SK-N-SH (cell line): ENCODE measurements at regions not wholly inside any gene's neighbourhood (a gene's known extent, or its start where the extent isn't known, plus 50 kb on each side); places are given as distances from the start of the nearest gene placed in this dataset.

Source experiments
- CTCF ChIA-PET: fragments of 300-600, 350-600 bp; formaldehyde crosslinking; extraction: SDS; loops from one replicate; lab custom pipeline; 2021; lab: Yijun Ruan, JAX
- POLR2A ChIA-PET: fragments of 350-600 bp; sonication (Branson Sonifier 250); formaldehyde crosslinking; extraction: SDS; loops from one replicate; lab custom pipeline; 2020; ENCODE audit warnings: antibody characterized with exemption, inconsistent platforms; lab: Yijun Ruan, JAX
- DNase-seq: peaks from one replicate; pipeline ENCODE4 v3.0.0; 2012
- H2AFZ ChIP-seq: fragments of 200-600 bp; sonication (generic); 2 replicates; pipeline ENCODE4 v1.8.1; 2016; ENCODE audit warnings: antibody characterized with exemption, mild to moderate bottlenecking, low read depth
- H3F3A ChIP-seq: fragments of 200-600 bp; sonication (generic); replicated peaks from 2 replicates; pipeline ENCODE3; 2016; ENCODE audit warnings: antibody characterized with exemption, mild to moderate bottlenecking; ENCODE audit not compliant: insufficient read depth
- H3K27ac ChIP-seq, 2 experiments: fragments of 200-500 bp in 1 of 2; fragments of 200-600 bp in 1 of 2; sonication (Bioruptor generic) in 1 of 2; sonication (generic), shearing (Covaris generic) in 1 of 2; 2 replicates each; pipeline versions ENCODE4 v1.5.1 to v1.6.1; 2014 to 2016; ENCODE audit warnings: low read depth in 2 of 2, inconsistent platforms in 1 of 2, low read length in 1 of 2, mild to moderate bottlenecking in 1 of 2, mixed read lengths in 1 of 2
- H3K27me3 ChIP-seq: fragments of 200-600 bp; sonication (generic), shearing (Covaris generic); 2 replicates; pipeline ENCODE4 v1.6.1; 2016; ENCODE audit warnings: mixed run types; ENCODE audit not compliant: insufficient read depth
- H3K36me3 ChIP-seq, 2 experiments: fragments of 200-500 bp in 1 of 2; fragments of 200-600 bp in 1 of 2; sonication (Bioruptor generic) in 1 of 2; sonication (generic) in 1 of 2; replicated peaks in 1 of 2; 2 replicates each; pipeline versions ENCODE3 to v1.5.1; 2014 to 2016; ENCODE audit warnings: low read length in 1 of 2, mild to moderate bottlenecking in 1 of 2; ENCODE audit not compliant: insufficient read depth in 2 of 2, control insufficient read depth in 1 of 2
- H3K4me1 ChIP-seq, 2 experiments: fragments of 200-500 bp in 1 of 2; fragments of 200-600 bp in 1 of 2; sonication (Bioruptor generic) in 1 of 2; sonication (generic), shearing (Covaris generic) in 1 of 2; 2 replicates each; pipeline versions ENCODE4 v1.5.1 to v1.6.1; 2014 to 2016; ENCODE audit warnings: low read depth in 1 of 2, low read length in 1 of 2, mixed run types in 1 of 2; ENCODE audit not compliant: insufficient read depth in 2 of 2, control insufficient read depth in 1 of 2
- H3K4me2 ChIP-seq: fragments of 200-600 bp; sonication (generic), shearing (Covaris generic); 2 replicates; pipeline ENCODE4 v1.6.1; 2017; ENCODE audit warnings: mixed run types
- H3K4me3 ChIP-seq, 2 experiments: fragments of 200-500 bp in 1 of 2; fragments of 200-600 bp in 1 of 2; sonication (Bioruptor generic) in 1 of 2; sonication (generic), shearing (Covaris generic) in 1 of 2; 2 replicates each; pipeline versions ENCODE4 v1.5.1 to v1.8.1; 2014 to 2016; ENCODE audit warnings: low read depth in 2 of 2, inconsistent platforms in 1 of 2, low read length in 1 of 2, mild to moderate bottlenecking in 1 of 2, mixed read lengths in 1 of 2, moderate library complexity in 1 of 2
- H3K79me2 ChIP-seq: fragments of 200-600 bp; sonication (generic); 2 replicates; pipeline ENCODE4 v1.8.1; 2017; ENCODE audit warnings: mild to moderate bottlenecking; ENCODE audit not compliant: insufficient read depth
- H3K9ac ChIP-seq: fragments of 200-600 bp; sonication (generic); 2 replicates; pipeline ENCODE4 v1.6.1; 2017; ENCODE audit warnings: mixed run types
- H3K9me2 ChIP-seq: fragments of 200-600 bp; sonication (generic); 2 replicates; pipeline ENCODE4 v1.6.1; 2017; ENCODE audit warnings: mixed run types
- H3K9me3 ChIP-seq: fragments of 200-600 bp; sonication (generic); 2 replicates; pipeline ENCODE4 v1.6.1; 2017; ENCODE audit warnings: mixed run types, mild to moderate bottlenecking, moderate library complexity
- H4K20me1 ChIP-seq: fragments of 200-600 bp; sonication (generic); 2 replicates; pipeline ENCODE4 v1.6.1; 2017; ENCODE audit warnings: mild to moderate bottlenecking, mixed run types; ENCODE audit not compliant: insufficient read depth
- EZH2phosphoT487 ChIP-seq: fragments of 200-600 bp; sonication (generic); IDR thresholded peaks from 2 replicates; pipeline ENCODE4 v1.6.1; 2017; ENCODE audit warnings: low read depth, mixed run types, mild to moderate bottlenecking, antibody characterized with exemption, moderate library complexity, borderline replicate concordance
- FOXJ3 ChIP-seq: sonication (generic); formaldehyde crosslinking; IDR thresholded peaks from 2 replicates; pipeline ENCODE4 v1.5.1; 2020; ENCODE audit warnings: mild to moderate bottlenecking, missing genetic modification reagents
- GABPA ChIP-seq: IDR thresholded peaks from 2 replicates; pipeline ENCODE4 v1.4.0; 2012; ENCODE audit warnings: low read depth, mild to moderate bottlenecking
- GATA2 ChIP-seq: sonication (generic); formaldehyde crosslinking; IDR thresholded peaks from 2 replicates; pipeline ENCODE4 v1.5.0; 2020; ENCODE audit warnings: mild to moderate bottlenecking, missing genetic modification reagents
- MEF2A ChIP-seq: IDR thresholded peaks from 2 replicates; pipeline ENCODE4 v1.4.0; 2012; ENCODE audit warnings: low read depth, borderline replicate concordance
- MXI1 ChIP-seq: IDR thresholded peaks from 2 replicates; pipeline ENCODE4 v1.6.1; 2012; ENCODE audit warnings: mild to moderate bottlenecking, low read depth, low read length, improper control_type of control experiment
- NFIC ChIP-seq: IDR thresholded peaks from 2 replicates; pipeline ENCODE4 v1.4.0; 2012; ENCODE audit warnings: borderline replicate concordance
- NRF1 ChIP-seq: IDR thresholded peaks from 2 replicates; pipeline ENCODE4 v1.6.1; 2012; ENCODE audit warnings: low read depth, mild to moderate bottlenecking, low read length
- RAD21 ChIP-seq: IDR thresholded peaks from 2 replicates; pipeline ENCODE4 v1.6.1; 2012; ENCODE audit warnings: mild to moderate bottlenecking, low read length
- RFX5 ChIP-seq: IDR thresholded peaks from 2 replicates; pipeline ENCODE4 v1.6.1; 2012; ENCODE audit warnings: mild to moderate bottlenecking, improper control_type of control experiment, low read length
- SIN3A ChIP-seq: IDR thresholded peaks from 2 replicates; pipeline ENCODE4 v1.6.1; 2012; ENCODE audit warnings: low read depth, mild to moderate bottlenecking, low read length, moderate library complexity, borderline replicate concordance
- TAF1 ChIP-seq: IDR thresholded peaks from 2 replicates; pipeline ENCODE4 v1.6.1; 2012; ENCODE audit warnings: low read depth, mild to moderate bottlenecking, low read length, moderate library complexity, borderline replicate concordance
- TCF12 ChIP-seq: IDR thresholded peaks from 2 replicates; pipeline ENCODE4 v1.4.0; 2012
- WGBS: methylation state at CpG from one replicate; pipeline ENCODE4 v1.1.6; 2017; ENCODE audit warnings: low lambda C conversion rate; 5-methylcytosine and 5-hydroxymethylcytosine counted together
- TF ChIP-seq, protein P1 (sequence below): fragments of 150-350 bp; IDR thresholded peaks from 2 replicates; pipeline ENCODE4 v1.6.1; 2017; ENCODE audit warnings: antibody characterized with exemption, low read length, low read depth, borderline replicate concordance
- TF ChIP-seq, protein P2 (sequence below): IDR thresholded peaks from 2 replicates; pipeline ENCODE4 v1.4.0; 2012; ENCODE audit warnings: low read depth
- TF ChIP-seq, protein P3 (sequence below): IDR thresholded peaks from 2 replicates; pipeline ENCODE4 v1.4.0; 2012; ENCODE audit warnings: low read depth, borderline replicate concordance
- TF ChIP-seq, protein P4 (sequence below): fragments of 150-350 bp; IDR thresholded peaks from 2 replicates; pipeline ENCODE4 v1.6.1; 2016; ENCODE audit warnings: mild to moderate bottlenecking, low read depth, low read length
- TF ChIP-seq, protein P5 (sequence below): IDR thresholded peaks from 2 replicates; pipeline ENCODE4 v1.4.0; 2012; ENCODE audit warnings: low read depth, borderline replicate concordance
- TF ChIP-seq, protein P6 (sequence below): IDR thresholded peaks from 2 replicates; pipeline ENCODE4 v1.6.1; 2012; ENCODE audit warnings: mild to moderate bottlenecking, low read depth, low read length, moderate library complexity

DNA sequence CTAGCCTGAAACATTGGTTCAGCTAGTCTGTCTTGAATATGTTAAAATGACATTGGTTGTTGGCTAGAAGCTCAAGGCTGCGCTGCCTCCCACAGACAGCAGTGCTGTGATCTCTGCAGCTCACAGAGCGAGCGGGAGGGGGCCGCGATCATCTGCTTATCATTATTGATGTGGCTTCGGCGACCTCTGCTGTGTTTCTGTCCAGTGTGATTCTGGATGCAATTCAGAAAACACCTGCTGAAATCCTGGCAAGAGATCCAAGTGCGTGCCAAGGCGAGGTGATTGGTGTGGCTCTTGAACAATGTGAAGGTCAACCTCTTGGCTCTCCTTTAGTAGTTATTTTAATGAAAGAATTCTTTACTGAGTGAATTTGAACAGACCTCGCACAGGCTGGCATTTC lies 142.3 kb upstream of the SASH1 start:
- TF ChIP-seq TCF12 (peak; percentile 12; the same call in 1 of the 2 replicates), NRF1 (no peak)
- Histone ChIP-seq H3K27me3 (no peaks in the 10 kb centered on the region), H3K4me1 (no peaks in the 10 kb centered on the region), H2AFZ (no peak overlapping the region), H3K4me2 (no peak overlapping the region), H3F3A (peaks cover 12% of the 10 kb centered on the region), H3K27ac (no peak overlapping the region), H3K9me2 (no peaks in the 10 kb centered on the region), H3K9ac (no peak overlapping the region), H3K4me3 (no peak overlapping the region), H4K20me1 (no peaks in the 10 kb centered on the region), H3K9me3 (no peaks in the 10 kb centered on the region), H3K36me3 (no peaks in the 10 kb centered on the region), H3K79me2 (no peaks in the 10 kb centered on the region)
- WGBS = 13% methylated on average over 10 of the region's 10 CpGs
- CTCF ChIA-PET = no interaction called here
- no peak for DNase-seq
- POLR2A ChIA-PET = no interaction called here

DNA sequence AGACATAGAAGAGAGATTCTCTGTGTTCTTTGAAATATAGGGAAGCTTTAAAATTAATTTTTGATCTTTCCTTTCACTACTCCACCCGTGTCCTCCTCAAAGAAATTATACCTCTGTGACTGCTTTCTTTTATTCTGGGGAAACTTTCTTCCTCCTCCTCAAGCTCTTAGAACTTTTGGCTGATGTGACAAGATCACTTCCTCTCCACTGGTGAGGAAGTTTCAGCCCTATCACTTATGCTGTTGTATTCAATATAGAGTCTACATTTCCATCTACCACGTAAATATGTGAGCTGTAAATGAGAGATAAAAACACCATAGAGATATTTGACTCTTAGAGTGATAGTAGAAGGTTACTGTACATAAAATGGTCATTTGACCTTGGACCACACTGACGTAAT lies 141.9 kb upstream of the SASH1 start:
- CTCF ChIA-PET = interaction anchor here (0.8 kb wide), 1 partner anchor 35 kb away, joined by 3 read pairs; no protein-coding TSS in a partner anchor
- Histone ChIP-seq H3K4me2 (no peak overlapping the region), H3K9ac (no peak overlapping the region), H4K20me1 (no peaks in the 10 kb centered on the region), H3K4me3 (no peak overlapping the region), H3K36me3 (no peaks in the 10 kb centered on the region), H3K4me1 (no peaks in the 10 kb centered on the region), H3K79me2 (no peaks in the 10 kb centered on the region), H2AFZ (no peak overlapping the region), H3K27ac (no peak overlapping the region), H3F3A (peaks cover 12% of the 10 kb centered on the region), H3K27me3 (no peaks in the 10 kb centered on the region), H3K9me2 (no peaks in the 10 kb centered on the region), H3K9me3 (no peaks in the 10 kb centered on the region)
- WGBS = 56% methylated on average over 3 of the region's 3 CpGs
- DNase-seq = no peak
- POLR2A ChIA-PET = no interaction called here
- TF ChIP-seq, protein P1, sequence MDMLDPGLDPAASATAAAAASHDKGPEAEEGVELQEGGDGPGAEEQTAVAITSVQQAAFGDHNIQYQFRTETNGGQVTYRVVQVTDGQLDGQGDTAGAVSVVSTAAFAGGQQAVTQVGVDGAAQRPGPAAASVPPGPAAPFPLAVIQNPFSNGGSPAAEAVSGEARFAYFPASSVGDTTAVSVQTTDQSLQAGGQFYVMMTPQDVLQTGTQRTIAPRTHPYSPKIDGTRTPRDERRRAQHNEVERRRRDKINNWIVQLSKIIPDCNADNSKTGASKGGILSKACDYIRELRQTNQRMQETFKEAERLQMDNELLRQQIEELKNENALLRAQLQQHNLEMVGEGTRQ = no peak
- no peak for TF ChIP-seq MXI1
- TF ChIP-seq, protein P2, sequence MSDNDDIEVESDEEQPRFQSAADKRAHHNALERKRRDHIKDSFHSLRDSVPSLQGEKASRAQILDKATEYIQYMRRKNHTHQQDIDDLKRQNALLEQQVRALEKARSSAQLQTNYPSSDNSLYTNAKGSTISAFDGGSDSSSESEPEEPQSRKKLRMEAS = no peak
- no peak for TF ChIP-seq TCF12
- TF ChIP-seq MEF2A = no peak
- no peak for TF ChIP-seq EZH2phosphoT487
- TF ChIP-seq, protein P3, sequence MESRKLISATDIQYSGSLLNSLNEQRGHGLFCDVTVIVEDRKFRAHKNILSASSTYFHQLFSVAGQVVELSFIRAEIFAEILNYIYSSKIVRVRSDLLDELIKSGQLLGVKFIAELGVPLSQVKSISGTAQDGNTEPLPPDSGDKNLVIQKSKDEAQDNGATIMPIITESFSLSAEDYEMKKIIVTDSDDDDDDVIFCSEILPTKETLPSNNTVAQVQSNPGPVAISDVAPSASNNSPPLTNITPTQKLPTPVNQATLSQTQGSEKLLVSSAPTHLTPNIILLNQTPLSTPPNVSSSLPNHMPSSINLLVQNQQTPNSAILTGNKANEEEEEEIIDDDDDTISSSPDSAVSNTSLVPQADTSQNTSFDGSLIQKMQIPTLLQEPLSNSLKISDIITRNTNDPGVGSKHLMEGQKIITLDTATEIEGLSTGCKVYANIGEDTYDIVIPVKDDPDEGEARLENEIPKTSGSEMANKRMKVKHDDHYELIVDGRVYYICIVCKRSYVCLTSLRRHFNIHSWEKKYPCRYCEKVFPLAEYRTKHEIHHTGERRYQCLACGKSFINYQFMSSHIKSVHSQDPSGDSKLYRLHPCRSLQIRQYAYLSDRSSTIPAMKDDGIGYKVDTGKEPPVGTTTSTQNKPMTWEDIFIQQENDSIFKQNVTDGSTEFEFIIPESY = no peak
- TF ChIP-seq FOXJ3 (CRISPR knock-in tag) = no peak
- TF ChIP-seq RFX5 = no peak
- no peak for TF ChIP-seq RAD21
- TF ChIP-seq, protein P4, sequence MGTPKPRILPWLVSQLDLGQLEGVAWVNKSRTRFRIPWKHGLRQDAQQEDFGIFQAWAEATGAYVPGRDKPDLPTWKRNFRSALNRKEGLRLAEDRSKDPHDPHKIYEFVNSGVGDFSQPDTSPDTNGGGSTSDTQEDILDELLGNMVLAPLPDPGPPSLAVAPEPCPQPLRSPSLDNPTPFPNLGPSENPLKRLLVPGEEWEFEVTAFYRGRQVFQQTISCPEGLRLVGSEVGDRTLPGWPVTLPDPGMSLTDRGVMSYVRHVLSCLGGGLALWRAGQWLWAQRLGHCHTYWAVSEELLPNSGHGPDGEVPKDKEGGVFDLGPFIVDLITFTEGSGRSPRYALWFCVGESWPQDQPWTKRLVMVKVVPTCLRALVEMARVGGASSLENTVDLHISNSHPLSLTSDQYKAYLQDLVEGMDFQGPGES = no peak
- no peak for TF ChIP-seq SIN3A
- no peak for TF ChIP-seq TAF1
- TF ChIP-seq, protein P5, sequence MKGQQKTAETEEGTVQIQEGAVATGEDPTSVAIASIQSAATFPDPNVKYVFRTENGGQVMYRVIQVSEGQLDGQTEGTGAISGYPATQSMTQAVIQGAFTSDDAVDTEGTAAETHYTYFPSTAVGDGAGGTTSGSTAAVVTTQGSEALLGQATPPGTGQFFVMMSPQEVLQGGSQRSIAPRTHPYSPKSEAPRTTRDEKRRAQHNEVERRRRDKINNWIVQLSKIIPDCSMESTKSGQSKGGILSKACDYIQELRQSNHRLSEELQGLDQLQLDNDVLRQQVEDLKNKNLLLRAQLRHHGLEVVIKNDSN = no peak
- TF ChIP-seq, protein P6, sequence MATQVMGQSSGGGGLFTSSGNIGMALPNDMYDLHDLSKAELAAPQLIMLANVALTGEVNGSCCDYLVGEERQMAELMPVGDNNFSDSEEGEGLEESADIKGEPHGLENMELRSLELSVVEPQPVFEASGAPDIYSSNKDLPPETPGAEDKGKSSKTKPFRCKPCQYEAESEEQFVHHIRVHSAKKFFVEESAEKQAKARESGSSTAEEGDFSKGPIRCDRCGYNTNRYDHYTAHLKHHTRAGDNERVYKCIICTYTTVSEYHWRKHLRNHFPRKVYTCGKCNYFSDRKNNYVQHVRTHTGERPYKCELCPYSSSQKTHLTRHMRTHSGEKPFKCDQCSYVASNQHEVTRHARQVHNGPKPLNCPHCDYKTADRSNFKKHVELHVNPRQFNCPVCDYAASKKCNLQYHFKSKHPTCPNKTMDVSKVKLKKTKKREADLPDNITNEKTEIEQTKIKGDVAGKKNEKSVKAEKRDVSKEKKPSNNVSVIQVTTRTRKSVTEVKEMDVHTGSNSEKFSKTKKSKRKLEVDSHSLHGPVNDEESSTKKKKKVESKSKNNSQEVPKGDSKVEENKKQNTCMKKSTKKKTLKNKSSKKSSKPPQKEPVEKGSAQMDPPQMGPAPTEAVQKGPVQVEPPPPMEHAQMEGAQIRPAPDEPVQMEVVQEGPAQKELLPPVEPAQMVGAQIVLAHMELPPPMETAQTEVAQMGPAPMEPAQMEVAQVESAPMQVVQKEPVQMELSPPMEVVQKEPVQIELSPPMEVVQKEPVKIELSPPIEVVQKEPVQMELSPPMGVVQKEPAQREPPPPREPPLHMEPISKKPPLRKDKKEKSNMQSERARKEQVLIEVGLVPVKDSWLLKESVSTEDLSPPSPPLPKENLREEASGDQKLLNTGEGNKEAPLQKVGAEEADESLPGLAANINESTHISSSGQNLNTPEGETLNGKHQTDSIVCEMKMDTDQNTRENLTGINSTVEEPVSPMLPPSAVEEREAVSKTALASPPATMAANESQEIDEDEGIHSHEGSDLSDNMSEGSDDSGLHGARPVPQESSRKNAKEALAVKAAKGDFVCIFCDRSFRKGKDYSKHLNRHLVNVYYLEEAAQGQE = no peak
- no peak for TF ChIP-seq NFIC
- TF ChIP-seq GABPA = no peak
- no peak for TF ChIP-seq GATA2 (CRISPR knock-in tag)
- TF ChIP-seq, all 33 proteins: peak for 0
